ENCODE measurements at regions not wholly inside any gene's neighbourhood (a gene's known extent, or its start where the extent isn't known, plus 50 kb on each side); places are given as distances from the start of the nearest gene placed in this dataset.

DNA sequence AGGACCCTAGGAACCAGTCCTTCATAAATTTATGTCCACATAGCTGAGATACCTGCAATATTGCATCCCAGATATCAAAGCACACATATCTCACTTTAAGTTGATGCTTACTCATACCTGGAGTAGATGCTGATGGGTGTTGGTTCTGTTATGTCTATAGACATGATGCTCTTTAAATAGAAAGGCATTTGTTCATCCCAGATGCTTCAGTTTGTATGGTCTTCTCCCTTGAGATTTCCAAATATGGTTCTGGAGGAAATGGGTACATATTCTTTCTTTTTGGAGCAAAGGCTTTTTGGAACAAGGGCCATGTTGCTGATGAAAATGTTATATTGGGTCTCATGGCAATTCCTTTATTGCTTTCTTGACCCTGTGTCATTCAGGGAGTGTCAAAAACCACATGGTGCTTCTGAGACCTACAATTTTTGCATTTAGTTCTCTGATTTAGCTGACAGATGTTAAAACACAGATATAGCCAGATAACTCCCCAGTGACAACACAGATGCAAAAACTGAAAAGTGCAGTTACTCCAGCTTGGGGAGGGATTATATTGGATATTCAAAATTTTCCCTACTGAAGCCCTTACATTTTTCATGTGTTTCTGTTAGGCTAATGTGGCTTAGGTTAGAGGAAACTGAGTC is 211.4 kb downstream of the KCNRG start:
- no TSS peak for BruUV-seq (replicated peaks)
- CTCF ChIA-PET = no interaction called here
- TF ChIP-seq CTCF (conservative IDR thresholded peaks at IDR 0.05) = no peak
- no peak for TF ChIP-seq EZH2 (IDR thresholded peaks at IDR 0.05; ENCODE audit: low read depth)

DNA sequence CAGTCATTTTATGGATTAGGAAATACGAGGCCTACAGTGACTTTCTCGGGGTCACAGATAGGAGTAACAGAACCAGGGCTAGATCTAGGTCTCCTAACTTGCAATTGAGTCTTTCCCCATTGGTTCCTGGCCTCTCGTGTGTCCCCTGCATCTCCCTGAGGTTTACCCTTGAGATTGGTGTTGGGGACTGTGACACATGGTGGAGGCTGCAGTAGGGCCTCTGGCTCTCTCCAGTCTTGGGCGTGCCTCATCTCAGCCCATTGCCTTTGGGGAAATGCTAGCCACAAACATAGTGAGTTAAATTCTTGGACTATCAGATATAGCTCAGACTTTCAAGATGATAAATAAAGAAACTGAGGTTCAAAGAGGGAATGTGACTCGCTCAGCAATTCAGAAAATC is 212.1 kb downstream of the KCNRG start:
- H3K9me3 ChIP-seq (ENCODE audit: insufficient read depth, low read depth) = no peaks in the 10 kb centered on the region
- no peaks in the 10 kb centered on the region for H3K27me3 ChIP-seq (ENCODE audit: insufficient read depth, low read depth)
- H3K9me2 ChIP-seq (ENCODE audit: insufficient read depth) = no peaks in the 10 kb centered on the region
- H3K4me2 ChIP-seq = no peak overlapping the region
- no peaks in the 10 kb centered on the region for H3F3A ChIP-seq (ENCODE audit: insufficient read depth, low read depth)
- no peaks in the 10 kb centered on the region for H4K20me1 ChIP-seq (ENCODE audit: insufficient read depth)
- H3K79me2 ChIP-seq (ENCODE audit: low read depth) = no peaks in the 10 kb centered on the region
- 0 out of 2 replicates have a peak, but pooled peaks cover 5% of the 10 kb centered on the region for H3K4me1 ChIP-seq (replicated peaks; ENCODE audit: insufficient read depth)
- H3K36me3 ChIP-seq (ENCODE audit: low read depth) = no peaks in the 10 kb centered on the region
- ChIA-PET POLR2A (ENCODE audit: unreplicated experiment) (no interaction called here), CTCF (no interaction called here)
- no TSS peak for BruUV-seq (replicated peaks)
- DNase-seq = no peak
- TF ChIP-seq CTCF (conservative IDR thresholded peaks at IDR 0.05) (no peak), EZH2 (IDR thresholded peaks at IDR 0.05; ENCODE audit: low read depth) (no peak)
- intact Hi-C loops (cut with micrococcal nuclease; ENCODE audit: unreplicated experiment) = no loop called here
- no peak overlapping the region for H3K27ac ChIP-seq
- no peak overlapping the region for H2AFZ ChIP-seq
- H3K4me3 ChIP-seq = no peak overlapping the region

More for the DNA sequence above, 211.4 kb downstream of the KCNRG start:
- H3K4me2 ChIP-seq = no peak overlapping the region
- no peak overlapping the region for H3K4me3 ChIP-seq
- no peaks in the 10 kb centered on the region for H3K27me3 ChIP-seq (ENCODE audit: insufficient read depth, low read depth)
- no peaks in the 10 kb centered on the region for H3F3A ChIP-seq (ENCODE audit: insufficient read depth, low read depth)
- intact Hi-C loops (cut with micrococcal nuclease; ENCODE audit: unreplicated experiment) = no loop called here
- H3K27ac ChIP-seq = no peak overlapping the region
- no peaks in the 10 kb centered on the region for H4K20me1 ChIP-seq (ENCODE audit: insufficient read depth)
- no peaks in the 10 kb centered on the region for H3K79me2 ChIP-seq (ENCODE audit: low read depth)
- no peaks in the 10 kb centered on the region for H3K36me3 ChIP-seq (ENCODE audit: low read depth)
- no peak overlapping the region for H2AFZ ChIP-seq
- H3K9me3 ChIP-seq (ENCODE audit: insufficient read depth, low read depth) = no peaks in the 10 kb centered on the region
- 0 out of 2 replicates have a peak, but pooled peaks cover 5% of the 10 kb centered on the region for H3K4me1 ChIP-seq (replicated peaks; ENCODE audit: insufficient read depth)
- H3K9me2 ChIP-seq (ENCODE audit: insufficient read depth) = no peaks in the 10 kb centered on the region
- no peak for DNase-seq
- POLR2A ChIA-PET (ENCODE audit: unreplicated experiment) = no interaction called here

GRCh38 chr13:50228527-50228926 is 213.3 kb downstream of the KCNRG start:
- H4K20me1 ChIP-seq (ENCODE audit: insufficient read depth) = no peaks in the 10 kb centered on the region
- no peaks in the 10 kb centered on the region for H3K27me3 ChIP-seq (ENCODE audit: insufficient read depth, low read depth)
- intact Hi-C loops (cut with micrococcal nuclease; ENCODE audit: unreplicated experiment) = no loop called here
- DNase-seq = no peak
- H3K4me2 ChIP-seq = no peak overlapping the region
- H3K79me2 ChIP-seq (ENCODE audit: low read depth) = no peaks in the 10 kb centered on the region
- ChIA-PET POLR2A (ENCODE audit: unreplicated experiment) (no interaction called here), CTCF (no interaction called here)
- no peaks in the 10 kb centered on the region for H3K9me2 ChIP-seq (ENCODE audit: insufficient read depth)
- H3K27ac ChIP-seq = no peak overlapping the region
- H2AFZ ChIP-seq = no peak overlapping the region
- H3K4me3 ChIP-seq = no peak overlapping the region
- no TSS peak for BruUV-seq (replicated peaks)
- H3F3A ChIP-seq (ENCODE audit: insufficient read depth, low read depth) = no peaks in the 10 kb centered on the region
- H3K36me3 ChIP-seq (ENCODE audit: low read depth) = no peaks in the 10 kb centered on the region
- no peak for TF ChIP-seq CTCF (conservative IDR thresholded peaks at IDR 0.05)
- TF ChIP-seq EZH2 (IDR thresholded peaks at IDR 0.05; ENCODE audit: low read depth) = no peak
- peaks cover 3% of the 10 kb centered on the region; the same call in 1 of the 2 replicates for H3K9me3 ChIP-seq (ENCODE audit: insufficient read depth, low read depth)
- H3K4me1 ChIP-seq (replicated peaks; ENCODE audit: insufficient read depth) = 0 out of 2 replicates have a peak, but pooled peaks cover 5% of the 10 kb centered on the region

All from PC-9 (cell line).